ENCODE measurements at regions not wholly inside any gene's neighbourhood (a gene's known extent, or its start where the extent isn't known, plus 50 kb on each side); places are given as distances from the start of the nearest gene placed in this dataset.

GRCh38 chr1:188402986-188403385, 1574.2 kb downstream of the PLA2G4A start:
- no peaks in the 10 kb centered on the region for H3K27me3 Mint-ChIP-seq
- peaks cover 26% of the 10 kb centered on the region for H3K9me3 Mint-ChIP-seq
- no peaks in the 10 kb centered on the region for H3K4me1 Mint-ChIP-seq (ENCODE audit: low read depth)
- intact Hi-C loops (cut with micrococcal nuclease): no loop called here
- H3K4me3 Mint-ChIP-seq: no peak overlapping the region
- H3K36me3 Mint-ChIP-seq (ENCODE audit: low read depth): no peaks in the 10 kb centered on the region
- H3K27ac Mint-ChIP-seq: no peak overlapping the region

GRCh38 chr1:188406636-188407035, 1577.9 kb downstream of the PLA2G4A start:
- Mint-ChIP-seq H3K27ac (no peak overlapping the region), H3K4me3 (no peak overlapping the region), H3K9me3 (no peaks in the 10 kb centered on the region), H3K36me3 (ENCODE audit: low read depth) (no peaks in the 10 kb centered on the region), H3K4me1 (ENCODE audit: low read depth) (no peaks in the 10 kb centered on the region), H3K27me3 (no peaks in the 10 kb centered on the region)
- intact Hi-C loops (cut with micrococcal nuclease): no loop called here

GRCh38 chr1:188420177-188420576, 1591.4 kb downstream of the PLA2G4A start:
- no peaks in the 10 kb centered on the region for H3K27me3 Mint-ChIP-seq

GRCh38 chr1:188423073-188423472, 1594.3 kb downstream of the PLA2G4A start:
- Mint-ChIP-seq H3K27me3 (no peaks in the 10 kb centered on the region), H3K27ac (no peak overlapping the region), H3K4me1 (ENCODE audit: low read depth) (peaks cover 12% of the 10 kb centered on the region), H3K36me3 (ENCODE audit: low read depth) (no peaks in the 10 kb centered on the region), H3K9me3 (peaks cover 19% of the 10 kb centered on the region), H3K4me3 (no peak overlapping the region)
- intact Hi-C loops (cut with micrococcal nuclease): no loop called here

More at GRCh38 chr1:188420177-188420576, 1591.4 kb downstream of the PLA2G4A start:
- Mint-ChIP-seq H3K36me3 (ENCODE audit: low read depth) (no peaks in the 10 kb centered on the region), H3K4me3 (no peak overlapping the region), H3K9me3 (peaks cover 22% of the 10 kb centered on the region), H3K4me1 (ENCODE audit: low read depth) (no peaks in the 10 kb centered on the region), H3K27ac (no peak overlapping the region)
- intact Hi-C loops (cut with micrococcal nuclease): no loop called here

GRCh38 chr1:188424176-188424575, 1595.4 kb downstream of the PLA2G4A start:
- peaks cover 18% of the 10 kb centered on the region for H3K4me1 Mint-ChIP-seq (ENCODE audit: low read depth)
- H3K27ac Mint-ChIP-seq: no peak overlapping the region
- peaks cover 28% of the 10 kb centered on the region for H3K9me3 Mint-ChIP-seq
- H3K4me3 Mint-ChIP-seq: no peak overlapping the region
- intact Hi-C loops (cut with micrococcal nuclease): no loop called here
- H3K27me3 Mint-ChIP-seq: no peaks in the 10 kb centered on the region
- no peaks in the 10 kb centered on the region for H3K36me3 Mint-ChIP-seq (ENCODE audit: low read depth)

- Mint-ChIP-seq H3K4me1 (ENCODE audit: low read depth) (peaks cover 18% of the 10 kb centered on the region), H3K27ac (no peak overlapping the region), H3K36me3 (ENCODE audit: low read depth) (no peaks in the 10 kb centered on the region), H3K27me3 (no peaks in the 10 kb centered on the region), H3K9me3 (peaks cover 30% of the 10 kb centered on the region), H3K4me3 (no peak overlapping the region)
- intact Hi-C loops (cut with micrococcal nuclease): no loop called here
These were observed 1596.9 kb downstream of the PLA2G4A start for GRCh38 chr1:188425687-188426086.

- intact Hi-C loops (cut with micrococcal nuclease): no loop called here
- Mint-ChIP-seq H3K9me3 (peaks cover 24% of the 10 kb centered on the region), H3K4me1 (ENCODE audit: low read depth) (peaks cover 18% of the 10 kb centered on the region), H3K27ac (no peak overlapping the region), H3K27me3 (no peaks in the 10 kb centered on the region), H3K36me3 (ENCODE audit: low read depth) (no peaks in the 10 kb centered on the region), H3K4me3 (no peak overlapping the region)
These were observed 1597.8 kb downstream of the PLA2G4A start for GRCh38 chr1:188426561-188426960.

GRCh38 chr1:188427642-188428041, 1598.9 kb downstream of the PLA2G4A start:
- intact Hi-C loops (cut with micrococcal nuclease): no loop called here
- no peaks in the 10 kb centered on the region for H3K27me3 Mint-ChIP-seq

GRCh38 chr1:188429386-188429785, 1600.6 kb downstream of the PLA2G4A start:
- Mint-ChIP-seq H3K36me3 (ENCODE audit: low read depth) (no peaks in the 10 kb centered on the region), H3K27me3 (no peaks in the 10 kb centered on the region), H3K4me3 (no peak overlapping the region), H3K4me1 (ENCODE audit: low read depth) (peaks cover 18% of the 10 kb centered on the region), H3K9me3 (peaks cover 18% of the 10 kb centered on the region), H3K27ac (no peak overlapping the region)
- intact Hi-C loops (cut with micrococcal nuclease): no loop called here

More at GRCh38 chr1:188427642-188428041, 1598.9 kb downstream of the PLA2G4A start:
- Mint-ChIP-seq H3K9me3 (peaks cover 18% of the 10 kb centered on the region), H3K27ac (no peak overlapping the region), H3K4me3 (no peak overlapping the region), H3K4me1 (ENCODE audit: low read depth) (peaks cover 18% of the 10 kb centered on the region), H3K36me3 (ENCODE audit: low read depth) (no peaks in the 10 kb centered on the region)

GRCh38 chr1:188432427-188432826, 1603.7 kb downstream of the PLA2G4A start:
- no peaks in the 10 kb centered on the region for H3K36me3 Mint-ChIP-seq (ENCODE audit: low read depth)

GRCh38 chr1:188433425-188433824, 1604.7 kb downstream of the PLA2G4A start:
- H3K4me1 Mint-ChIP-seq (ENCODE audit: low read depth): peaks cover 4% of the 10 kb centered on the region
- peaks cover 15% of the 10 kb centered on the region for H3K9me3 Mint-ChIP-seq
- no peak overlapping the region for H3K27ac Mint-ChIP-seq
- H3K4me3 Mint-ChIP-seq: no peak overlapping the region
- intact Hi-C loops (cut with micrococcal nuclease): no loop called here
- no peaks in the 10 kb centered on the region for H3K36me3 Mint-ChIP-seq (ENCODE audit: low read depth)
- no peaks in the 10 kb centered on the region for H3K27me3 Mint-ChIP-seq

More at GRCh38 chr1:188432427-188432826, 1603.7 kb downstream of the PLA2G4A start:
- no peaks in the 10 kb centered on the region for H3K27me3 Mint-ChIP-seq
- H3K4me1 Mint-ChIP-seq (ENCODE audit: low read depth): peaks cover 9% of the 10 kb centered on the region
- no peak overlapping the region for H3K4me3 Mint-ChIP-seq
- intact Hi-C loops (cut with micrococcal nuclease): no loop called here
- no peak overlapping the region for H3K27ac Mint-ChIP-seq
- H3K9me3 Mint-ChIP-seq: peaks cover 18% of the 10 kb centered on the region

- Mint-ChIP-seq H3K4me3 (no peak overlapping the region), H3K27me3 (no peaks in the 10 kb centered on the region), H3K36me3 (ENCODE audit: low read depth) (no peaks in the 10 kb centered on the region), H3K9me3 (peaks cover 10% of the 10 kb centered on the region), H3K27ac (no peak overlapping the region), H3K4me1 (ENCODE audit: low read depth) (no peaks in the 10 kb centered on the region)
- intact Hi-C loops (cut with micrococcal nuclease): no loop called here
These were observed 1615.8 kb downstream of the PLA2G4A start for GRCh38 chr1:188444526-188444925.

GRCh38 chr1:188462837-188463236, 1634.1 kb downstream of the PLA2G4A start:
- intact Hi-C loops (cut with micrococcal nuclease): no loop called here
- H3K9me3 Mint-ChIP-seq: peaks cover 8% of the 10 kb centered on the region
- no peak overlapping the region for H3K27ac Mint-ChIP-seq
- H3K36me3 Mint-ChIP-seq (ENCODE audit: low read depth): no peaks in the 10 kb centered on the region
- no peaks in the 10 kb centered on the region for H3K4me1 Mint-ChIP-seq (ENCODE audit: low read depth)
- H3K4me3 Mint-ChIP-seq: no peak overlapping the region
- no peaks in the 10 kb centered on the region for H3K27me3 Mint-ChIP-seq

- intact Hi-C loops (cut with micrococcal nuclease): no loop called here
- H3K27ac Mint-ChIP-seq: no peak overlapping the region
These were observed 1635.2 kb downstream of the PLA2G4A start for GRCh38 chr1:188463919-188464318.

GRCh38 chr1:188466539-188466938, 1637.8 kb downstream of the PLA2G4A start:
- no peaks in the 10 kb centered on the region for H3K36me3 Mint-ChIP-seq (ENCODE audit: low read depth)
- no peaks in the 10 kb centered on the region for H3K9me3 Mint-ChIP-seq
- intact Hi-C loops (cut with micrococcal nuclease): no loop called here
- no peaks in the 10 kb centered on the region for H3K4me1 Mint-ChIP-seq (ENCODE audit: low read depth)
- H3K4me3 Mint-ChIP-seq: no peak overlapping the region
- no peak overlapping the region for H3K27ac Mint-ChIP-seq
- no peaks in the 10 kb centered on the region for H3K27me3 Mint-ChIP-seq

More at GRCh38 chr1:188463919-188464318, 1635.2 kb downstream of the PLA2G4A start:
- no peaks in the 10 kb centered on the region for H3K36me3 Mint-ChIP-seq (ENCODE audit: low read depth)
- H3K9me3 Mint-ChIP-seq: no peaks in the 10 kb centered on the region
- H3K27me3 Mint-ChIP-seq: no peaks in the 10 kb centered on the region
- no peak overlapping the region for H3K4me3 Mint-ChIP-seq
- H3K4me1 Mint-ChIP-seq (ENCODE audit: low read depth): no peaks in the 10 kb centered on the region

Data from dendritic cell treated with granulocyte-macrophage colony-stimulating factor and Interleukin-4, amounts not matched to agents 40 ng/mL and 50 ng/mL, for 4 days (primary cell).